ENCODE measurements at regions not wholly inside any gene's neighbourhood (a gene's known extent, or its start where the extent isn't known, plus 50 kb on each side); places are given as distances from the start of the nearest gene placed in this dataset.

GRCh38 chr16:29321585-29321984, 84.9 kb downstream of the NPIPB11 start (continued):
- TF ChIP-seq MXI1 (IDR thresholded peaks at IDR 0.05; ENCODE audit: borderline replicate concordance, low read depth, low read length): no peak
- TF ChIP-seq NBN (conservative IDR thresholded peaks at IDR 0.05): no peak
- no peak for TF ChIP-seq ZNF382 (CRISPR knock-in tag; IDR thresholded peaks at IDR 0.05; ENCODE audit: borderline replicate concordance)
- no peak for TF ChIP-seq ELK4 (CRISPR knock-in tag; IDR thresholded peaks at IDR 0.05; ENCODE audit: borderline replicate concordance)
- TF ChIP-seq DNMT3B (CRISPR knock-in tag; conservative IDR thresholded peaks at IDR 0.05): no peak
- peak; percentile 63 for TF ChIP-seq UBTF (CRISPR knock-in tag; IDR thresholded peaks at IDR 0.05)
- no peak for TF ChIP-seq ZNF816 (CRISPR knock-in tag; IDR thresholded peaks at IDR 0.05; ENCODE audit: borderline replicate concordance)
- TF ChIP-seq ZNF609 (CRISPR knock-in tag; IDR thresholded peaks at IDR 0.05; ENCODE audit: borderline replicate concordance): 0 out of 2 replicates have a peak, but pooled peaks have one; percentile 41
- no peak for TF ChIP-seq ZFP37 (CRISPR knock-in tag; IDR thresholded peaks at IDR 0.05; ENCODE audit: borderline replicate concordance)
- peak; percentile 87 for TF ChIP-seq TFAP4 (IDR thresholded peaks at IDR 0.05; ENCODE audit: borderline replicate concordance, low read depth)
- no peak for TF ChIP-seq ZNF558 (CRISPR knock-in tag; IDR thresholded peaks at IDR 0.05; ENCODE audit: borderline replicate concordance)
- no peak for TF ChIP-seq TBP (CRISPR knock-in tag; IDR thresholded peaks at IDR 0.05)
- TF ChIP-seq ZNF513 (CRISPR knock-in tag; conservative IDR thresholded peaks at IDR 0.05): no peak
- no peak for TF ChIP-seq ZUFSP (CRISPR knock-in tag; IDR thresholded peaks at IDR 0.05; ENCODE audit: borderline replicate concordance)
- TF ChIP-seq ZC3H13 (CRISPR knock-in tag; IDR thresholded peaks at IDR 0.05): no peak
- no peak for TF ChIP-seq NPAS2 (CRISPR knock-in tag; IDR thresholded peaks at IDR 0.05; ENCODE audit: borderline replicate concordance)
- TF ChIP-seq ZNF343 (CRISPR knock-in tag; IDR thresholded peaks at IDR 0.05): no peak

All from HepG2 (cell line).